ENCODE measurements at regions not wholly inside any gene's neighbourhood (a gene's known extent, or its start where the extent isn't known, plus 50 kb on each side); places are given as distances from the start of the nearest gene placed in this dataset.

DNA sequence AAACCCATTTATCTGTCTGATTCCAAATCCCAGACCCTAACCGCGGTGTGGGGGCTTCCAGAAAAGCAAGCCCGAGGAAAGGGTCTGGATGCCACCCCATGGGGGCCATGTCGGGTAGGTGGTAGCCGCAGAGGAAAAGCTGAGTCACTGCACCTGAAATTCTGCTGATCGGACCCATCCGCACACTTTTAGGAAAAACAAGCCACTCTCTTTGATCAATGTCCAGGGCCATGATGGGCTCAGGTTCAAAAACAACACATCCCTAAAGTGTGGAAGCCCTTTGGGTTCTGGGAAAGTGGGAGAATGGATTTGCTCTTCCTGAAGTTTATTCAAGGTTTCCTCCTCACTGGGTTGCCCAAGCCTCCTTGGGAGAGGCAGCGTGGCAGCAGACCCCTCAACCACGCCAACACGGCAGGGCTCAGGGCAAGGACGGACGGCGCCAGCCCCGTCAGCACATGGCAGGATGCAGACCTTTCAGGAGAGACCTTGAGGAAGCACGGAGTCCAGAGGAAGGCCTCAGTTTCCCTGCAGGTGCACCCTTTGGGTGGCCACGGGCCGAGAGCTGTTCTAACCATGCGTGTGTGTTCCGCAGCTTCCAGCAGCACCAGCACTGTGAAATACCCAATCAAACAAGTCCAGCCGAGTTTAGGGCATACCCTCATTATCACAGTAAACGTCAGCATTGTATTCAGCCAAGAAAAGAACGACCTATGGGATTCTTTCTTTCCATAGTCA is 367.0 kb downstream of the FOXL1 start:
- TF ChIP-seq, protein P1, sequence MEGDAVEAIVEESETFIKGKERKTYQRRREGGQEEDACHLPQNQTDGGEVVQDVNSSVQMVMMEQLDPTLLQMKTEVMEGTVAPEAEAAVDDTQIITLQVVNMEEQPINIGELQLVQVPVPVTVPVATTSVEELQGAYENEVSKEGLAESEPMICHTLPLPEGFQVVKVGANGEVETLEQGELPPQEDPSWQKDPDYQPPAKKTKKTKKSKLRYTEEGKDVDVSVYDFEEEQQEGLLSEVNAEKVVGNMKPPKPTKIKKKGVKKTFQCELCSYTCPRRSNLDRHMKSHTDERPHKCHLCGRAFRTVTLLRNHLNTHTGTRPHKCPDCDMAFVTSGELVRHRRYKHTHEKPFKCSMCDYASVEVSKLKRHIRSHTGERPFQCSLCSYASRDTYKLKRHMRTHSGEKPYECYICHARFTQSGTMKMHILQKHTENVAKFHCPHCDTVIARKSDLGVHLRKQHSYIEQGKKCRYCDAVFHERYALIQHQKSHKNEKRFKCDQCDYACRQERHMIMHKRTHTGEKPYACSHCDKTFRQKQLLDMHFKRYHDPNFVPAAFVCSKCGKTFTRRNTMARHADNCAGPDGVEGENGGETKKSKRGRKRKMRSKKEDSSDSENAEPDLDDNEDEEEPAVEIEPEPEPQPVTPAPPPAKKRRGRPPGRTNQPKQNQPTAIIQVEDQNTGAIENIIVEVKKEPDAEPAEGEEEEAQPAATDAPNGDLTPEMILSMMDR (IDR thresholded peaks at IDR 0.05), result no peak
- TF ChIP-seq POLR2A (IDR thresholded peaks at IDR 0.05), result no peak

Data from vagina (tissue), 2 donors.